ENCODE measurements at regions not wholly inside any gene's neighbourhood (a gene's known extent, or its start where the extent isn't known, plus 50 kb on each side); places are given as distances from the start of the nearest gene placed in this dataset.
A peak's percentile ranks its signal among the peaks of the same experiment; 100 is the strongest.

- FAIRE-seq = no peak
Observed at GRCh38 chrX:45807572-45808425, 607.1 kb upstream of the DIPK2B start.

GRCh38 chrX:45806410-45807121, 605.9 kb upstream of the DIPK2B start:
- no peak for FAIRE-seq

DNA sequence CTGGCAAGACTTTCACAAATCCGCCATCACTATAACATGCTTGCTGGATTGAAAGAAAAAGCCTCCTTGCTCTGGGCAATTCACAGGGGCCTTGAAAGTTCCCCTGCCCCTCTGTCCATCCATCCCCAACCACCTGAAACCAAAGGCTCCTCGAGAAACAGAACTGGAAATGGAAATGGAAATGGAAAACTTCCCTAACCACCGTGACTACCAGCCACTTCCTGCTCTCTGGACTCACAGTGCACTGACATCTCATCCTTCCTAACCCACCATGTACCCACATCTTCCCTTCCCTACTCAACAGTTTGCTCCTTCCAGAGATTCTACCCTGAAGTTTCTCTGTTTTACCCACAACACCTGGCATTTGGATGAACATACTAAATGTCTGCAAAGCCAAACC, 603.6 kb upstream of the DIPK2B start:
- no peak for FAIRE-seq

DNA sequence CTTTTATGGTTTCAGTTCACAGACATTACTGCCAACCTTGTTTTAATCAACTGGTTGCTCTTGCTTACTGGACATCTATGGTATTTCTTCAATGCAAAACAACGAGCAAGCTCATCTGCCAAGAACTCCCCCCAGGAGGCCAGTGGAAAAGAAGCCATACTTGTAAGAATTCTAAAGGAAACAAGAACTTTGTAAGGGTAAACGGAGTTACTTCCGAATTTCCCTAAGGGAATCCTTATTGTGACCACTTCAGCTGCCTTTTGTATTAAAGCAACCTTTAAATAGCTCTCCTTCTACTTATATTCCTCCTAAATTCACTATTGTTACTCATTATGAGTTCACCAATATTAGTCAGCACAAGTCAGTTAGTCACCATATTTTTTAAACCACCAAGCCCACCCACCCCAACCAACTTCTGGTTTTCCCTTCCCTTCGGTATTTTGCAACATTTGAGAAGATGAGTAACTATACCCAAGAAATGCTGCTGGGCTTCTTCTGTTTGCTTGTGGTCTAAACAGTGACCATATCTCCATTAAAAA, 602.8 kb upstream of the DIPK2B start:
- FAIRE-seq = no peak

- no peak for FAIRE-seq
Observed at GRCh38 chrX:45801554-45801953, 600.9 kb upstream of the DIPK2B start.

GRCh38 chrX:45800746-45801453, 600.2 kb upstream of the DIPK2B start:
- peak; percentile 12 for FAIRE-seq

- no peak for FAIRE-seq
Observed at GRCh38 chrX:45799576-45799975, 598.9 kb upstream of the DIPK2B start.

DNA sequence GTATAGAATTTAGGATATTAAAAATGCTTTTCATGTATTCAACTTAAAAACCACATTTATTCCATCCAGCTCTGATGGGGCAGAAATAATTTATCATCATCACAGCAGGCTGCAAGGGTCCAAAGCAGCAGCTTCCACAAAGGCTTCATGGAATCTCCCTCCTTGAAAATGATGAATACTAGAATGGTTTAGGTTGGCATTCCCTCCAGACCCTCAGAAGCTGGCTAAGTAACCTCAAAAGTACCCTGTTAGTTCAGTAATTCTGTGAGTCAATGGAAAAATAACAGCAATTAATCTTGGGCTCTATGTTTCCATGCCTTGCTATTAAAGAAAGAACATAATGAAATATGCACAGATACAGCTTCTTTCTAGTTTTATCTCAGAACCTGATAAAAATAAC, 594.9 kb upstream of the DIPK2B start:
- FAIRE-seq = no peak

DNA sequence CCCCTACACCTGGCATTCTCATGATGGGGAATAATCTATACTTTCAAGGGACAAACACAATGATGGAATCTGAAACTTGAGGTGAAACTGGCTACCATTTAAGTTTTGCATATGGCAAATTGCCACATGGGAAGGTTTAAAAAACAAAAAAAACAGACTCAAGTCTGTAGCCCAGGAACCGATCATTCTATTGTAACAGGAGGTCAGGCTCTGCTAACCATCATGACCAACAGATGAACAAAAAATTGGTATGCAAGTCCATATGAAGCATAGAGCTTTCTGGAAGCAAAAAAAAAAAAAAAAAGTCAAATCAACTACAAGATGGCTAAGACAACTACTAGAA, 594.3 kb upstream of the DIPK2B start:
- FAIRE-seq = no peak

DNA sequence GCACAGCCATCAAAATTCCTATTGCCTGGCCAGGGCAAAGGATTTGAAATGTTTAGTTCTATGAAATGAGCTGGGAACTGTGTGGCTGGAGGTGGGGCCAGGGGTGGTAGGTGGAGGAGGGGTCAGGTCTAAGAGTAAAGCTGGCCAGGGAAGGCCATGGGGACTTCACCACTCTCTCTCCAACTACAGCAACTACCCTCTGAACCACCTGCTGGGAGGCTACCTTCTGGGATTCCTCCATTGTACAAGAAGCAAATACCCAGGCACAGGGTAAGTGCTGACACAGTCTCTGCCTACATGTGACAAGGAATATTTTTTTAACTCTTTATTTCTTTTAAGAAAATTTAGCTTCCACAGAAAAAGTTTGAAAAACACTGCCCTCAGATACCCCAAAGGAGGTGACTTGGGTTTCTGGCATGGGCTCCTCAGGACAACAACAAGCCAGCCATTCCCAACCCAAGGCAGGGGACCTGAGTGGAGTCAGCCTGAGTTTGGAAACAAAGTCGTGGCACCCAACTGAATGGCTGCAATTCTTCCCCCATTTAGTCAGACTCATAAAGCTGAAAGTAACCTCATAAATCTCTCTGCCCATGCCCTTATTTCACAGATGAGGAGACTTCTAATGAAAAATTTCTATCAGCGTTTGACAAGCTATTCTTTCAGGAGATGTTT, 593.8 kb upstream of the DIPK2B start:
- FAIRE-seq = no peak

- FAIRE-seq = no peak
Observed at GRCh38 chrX:45788941-45789348, 588.3 kb upstream of the DIPK2B start.

DNA sequence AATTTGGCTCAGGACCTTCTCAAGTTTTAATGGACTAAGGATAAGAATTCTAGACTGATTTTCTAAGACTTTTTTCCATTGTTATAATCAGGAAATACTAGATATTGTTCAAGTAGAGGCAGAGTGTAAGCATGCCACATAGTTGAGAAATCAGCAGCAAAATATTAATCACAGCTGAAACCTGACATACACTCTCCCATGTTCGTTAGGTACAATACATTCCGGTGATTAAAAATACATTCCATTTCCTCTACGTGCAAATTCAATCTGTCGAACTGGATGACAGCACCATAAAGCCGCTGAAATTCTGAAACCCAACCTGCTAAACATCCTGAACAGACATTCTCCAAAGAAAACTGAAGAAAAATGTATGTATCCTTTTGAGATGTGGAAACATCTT, 587.6 kb upstream of the DIPK2B start:
- no peak for FAIRE-seq

- FAIRE-seq = no peak
Observed at GRCh38 chrX:45784590-45784989, 583.9 kb upstream of the DIPK2B start.

DNA sequence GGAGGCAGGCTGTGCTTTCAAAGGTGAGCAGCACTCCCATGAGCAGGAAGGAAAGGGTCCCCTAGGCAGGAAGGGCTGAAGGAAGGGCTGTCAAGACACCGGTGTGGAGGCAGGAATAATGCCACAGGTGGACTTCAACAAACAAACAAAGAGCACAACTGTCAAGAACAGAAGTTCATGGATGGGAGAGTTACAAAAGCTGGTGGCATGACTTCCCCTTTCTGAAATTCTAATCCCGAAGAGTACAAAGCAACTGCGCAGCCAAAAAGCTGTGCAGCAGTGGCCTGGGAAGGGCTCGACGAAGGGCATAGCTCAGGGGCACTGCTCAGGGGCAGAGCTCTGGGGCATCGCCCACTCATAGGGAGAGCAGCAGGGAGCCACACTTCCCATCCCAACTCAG, 582.3 kb upstream of the DIPK2B start:
- FAIRE-seq = no peak

DNA sequence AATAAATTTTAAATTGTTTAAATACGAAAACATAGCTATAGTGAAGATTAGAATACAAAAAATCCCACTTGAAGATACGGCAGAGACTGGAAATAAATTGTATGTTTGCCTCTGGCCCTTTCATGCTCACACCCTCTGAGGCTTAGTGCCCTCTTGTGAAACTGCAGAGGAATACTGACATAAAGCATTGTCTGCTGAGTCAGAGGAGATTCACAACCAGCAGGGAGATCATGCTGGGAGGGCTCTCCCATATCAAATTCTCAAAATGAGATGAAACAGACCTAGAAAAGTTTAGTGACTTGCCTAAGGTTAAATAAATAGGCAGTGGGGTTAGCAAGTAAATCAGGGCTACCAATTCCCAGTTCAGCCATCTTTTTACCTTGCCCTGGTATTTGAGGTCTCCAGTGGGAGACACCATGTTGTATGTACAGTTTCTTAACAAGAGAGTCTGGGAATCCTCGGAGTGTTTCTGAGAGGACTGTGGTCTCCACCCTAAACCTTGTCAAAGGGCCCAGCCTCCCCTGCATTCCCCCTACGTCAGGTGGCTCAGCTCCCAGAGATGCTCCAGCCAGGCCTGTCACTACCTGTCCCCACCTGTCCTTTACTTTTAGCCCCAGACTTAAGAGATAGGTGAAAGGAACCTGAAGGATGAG, 581.4 kb upstream of the DIPK2B start:
- no peak for FAIRE-seq

- no peak for FAIRE-seq
Observed at GRCh38 chrX:45778616-45779015, 577.9 kb upstream of the DIPK2B start.

GRCh38 chrX:45777366-45777765, 576.7 kb upstream of the DIPK2B start:
- FAIRE-seq = no peak

GRCh38 chrX:45775468-45775867, 574.8 kb upstream of the DIPK2B start:
- FAIRE-seq = no peak

- no peak for FAIRE-seq
Observed at GRCh38 chrX:45774961-45775360, 574.3 kb upstream of the DIPK2B start.

- FAIRE-seq = no peak
Observed at GRCh38 chrX:45773572-45773971, 572.9 kb upstream of the DIPK2B start.

GRCh38 chrX:45771560-45772340, 571.1 kb upstream of the DIPK2B start:
- FAIRE-seq = no peak

DNA sequence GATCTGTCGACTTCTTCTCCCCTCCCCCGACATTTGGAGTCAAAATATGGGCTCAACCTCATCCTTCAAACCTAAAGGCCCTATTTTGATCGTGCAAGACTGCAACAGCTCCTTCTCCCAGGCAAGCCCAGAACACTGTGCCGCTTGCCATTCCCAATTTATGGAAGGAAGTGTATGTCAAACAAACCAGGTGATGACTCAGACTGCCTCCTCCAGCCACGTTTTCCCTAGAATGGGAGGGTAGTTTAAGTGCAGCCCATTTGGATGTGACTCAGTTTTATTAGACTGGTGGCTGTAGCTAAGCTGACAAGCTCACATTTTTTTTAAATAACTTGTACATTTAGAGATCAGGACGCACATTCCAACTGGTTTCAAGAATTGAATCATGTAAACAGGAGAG, 570.4 kb upstream of the DIPK2B start:
- FAIRE-seq = no peak
